Smooth muscle cell (in vitro differentiated cells): ENCODE measurements at regions not wholly inside any gene's neighbourhood (a gene's known extent, or its start where the extent isn't known, plus 50 kb on each side); places are given as distances from the start of the nearest gene placed in this dataset.

Source experiments
- DNase-seq: peaks from one replicate; lab custom pipeline; 2025; ENCODE audit not compliant: unreplicated experiment; lab: John Stamatoyannopoulos, UW
- H2AFZ ChIP-seq: fragments of 200-600 bp; sonication (generic); 2 replicates; pipeline ENCODE4 v1.6.0; 2016; ENCODE audit warnings: antibody characterized with exemption, low read depth, mild to moderate bottlenecking
- H3F3A ChIP-seq: fragments of 200-600 bp; sonication (generic); 2 replicates; pipeline ENCODE4 v1.6.0; 2017; ENCODE audit warnings: antibody characterized with exemption, low read depth
- H3K27ac ChIP-seq: fragments of 200-600 bp; sonication (generic); 2 replicates; pipeline ENCODE4 v1.5.1; 2016; ENCODE audit warnings: low read depth, mild to moderate bottlenecking
- H3K27me3 ChIP-seq: fragments of 200-600 bp; sonication (generic); 2 replicates; pipeline ENCODE4 v1.6.1; 2016; ENCODE audit warnings: low read depth, mild to moderate bottlenecking
- H3K36me3 ChIP-seq: fragments of 200-600 bp; sonication (generic); 2 replicates; pipeline ENCODE4 v1.5.1; 2016; ENCODE audit warnings: low read depth
- H3K4me1 ChIP-seq: fragments of 200-600 bp; sonication (generic); 2 replicates; pipeline ENCODE4 v1.5.1; 2016; ENCODE audit warnings: low read depth
- H3K4me2 ChIP-seq: fragments of 200-600 bp; sonication (generic); 2 replicates; pipeline ENCODE4 v1.6.0; 2016; ENCODE audit warnings: mild to moderate bottlenecking
- H3K4me3 ChIP-seq: fragments of 200-600 bp; sonication (generic); 2 replicates; pipeline ENCODE4 v1.5.1; 2016; ENCODE audit warnings: mild to moderate bottlenecking
- H3K79me2 ChIP-seq: fragments of 200-600 bp; sonication (generic); 2 replicates; pipeline ENCODE4 v1.6.0; 2016; ENCODE audit warnings: low read depth, mild to moderate bottlenecking
- H3K9ac ChIP-seq: fragments of 200-600 bp; sonication (generic); 2 replicates; pipeline ENCODE4 v1.6.0; 2016; ENCODE audit warnings: low read depth
- H3K9me3 ChIP-seq: fragments of 200-600 bp; sonication (generic); replicated peaks from 2 replicates; pipeline ENCODE4 v1.5.1; 2016; ENCODE audit warnings: low read depth
- H4K20me1 ChIP-seq: fragments of 200-600 bp; sonication (generic); 2 replicates; pipeline ENCODE4 v1.6.0; 2016; ENCODE audit warnings: low read depth
- WGBS: methylation state at CpG from one replicate; pipeline ENCODE4 v1.1.7; 2016; ENCODE audit warnings: low lambda C conversion rate; 5-methylcytosine and 5-hydroxymethylcytosine counted together
- TF ChIP-seq, protein P1 (sequence below): fragments of 200-600 bp; sonication (generic); IDR thresholded peaks from 2 replicates; pipeline ENCODE4 v1.5.1; 2017; ENCODE audit warnings: borderline replicate concordance, mild to moderate bottlenecking, antibody characterized with exemption; ENCODE audit not compliant: insufficient read depth, poor library complexity, severe bottlenecking

DNA sequence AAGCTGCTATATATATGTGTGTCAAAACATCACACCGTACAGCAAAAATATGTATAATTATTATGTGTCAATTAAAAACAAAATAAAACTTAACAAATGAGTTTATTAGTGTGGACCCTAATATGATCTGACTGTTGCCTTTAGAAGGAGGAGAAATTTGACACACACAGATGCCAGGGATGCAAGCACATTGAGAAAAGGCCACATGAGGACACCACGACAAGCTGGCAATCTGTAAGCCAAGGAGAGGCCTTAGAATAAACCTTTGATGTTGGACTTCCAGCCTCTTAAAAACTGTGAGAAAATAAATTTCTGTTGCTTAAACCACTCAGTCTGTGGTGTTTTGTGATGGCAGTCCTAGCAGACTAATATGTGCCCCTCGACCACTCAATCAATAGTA is 214.7 kb downstream of the KCNS3 start:
- no peaks in the 10 kb centered on the region for H3K4me1 ChIP-seq
- H3K79me2 ChIP-seq, result no peaks in the 10 kb centered on the region
- H3K9me3 ChIP-seq, result no peaks in the 10 kb centered on the region
- no peak overlapping the region for H3K9ac ChIP-seq
- no peak for DNase-seq
- WGBS, result 95% methylated on average over 3 of the region's 3 CpGs
- H4K20me1 ChIP-seq, result no peaks in the 10 kb centered on the region
- H3K4me3 ChIP-seq, result no peak overlapping the region
- H3K27ac ChIP-seq, result no peak overlapping the region
- TF ChIP-seq, protein P1, sequence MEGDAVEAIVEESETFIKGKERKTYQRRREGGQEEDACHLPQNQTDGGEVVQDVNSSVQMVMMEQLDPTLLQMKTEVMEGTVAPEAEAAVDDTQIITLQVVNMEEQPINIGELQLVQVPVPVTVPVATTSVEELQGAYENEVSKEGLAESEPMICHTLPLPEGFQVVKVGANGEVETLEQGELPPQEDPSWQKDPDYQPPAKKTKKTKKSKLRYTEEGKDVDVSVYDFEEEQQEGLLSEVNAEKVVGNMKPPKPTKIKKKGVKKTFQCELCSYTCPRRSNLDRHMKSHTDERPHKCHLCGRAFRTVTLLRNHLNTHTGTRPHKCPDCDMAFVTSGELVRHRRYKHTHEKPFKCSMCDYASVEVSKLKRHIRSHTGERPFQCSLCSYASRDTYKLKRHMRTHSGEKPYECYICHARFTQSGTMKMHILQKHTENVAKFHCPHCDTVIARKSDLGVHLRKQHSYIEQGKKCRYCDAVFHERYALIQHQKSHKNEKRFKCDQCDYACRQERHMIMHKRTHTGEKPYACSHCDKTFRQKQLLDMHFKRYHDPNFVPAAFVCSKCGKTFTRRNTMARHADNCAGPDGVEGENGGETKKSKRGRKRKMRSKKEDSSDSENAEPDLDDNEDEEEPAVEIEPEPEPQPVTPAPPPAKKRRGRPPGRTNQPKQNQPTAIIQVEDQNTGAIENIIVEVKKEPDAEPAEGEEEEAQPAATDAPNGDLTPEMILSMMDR, result no peak
- H3F3A ChIP-seq, result no peaks in the 10 kb centered on the region
- peaks cover 20% of the 10 kb centered on the region for H3K27me3 ChIP-seq
- no peaks in the 10 kb centered on the region for H3K36me3 ChIP-seq
- H3K4me2 ChIP-seq, result no peak overlapping the region
- no peak overlapping the region for H2AFZ ChIP-seq

DNA sequence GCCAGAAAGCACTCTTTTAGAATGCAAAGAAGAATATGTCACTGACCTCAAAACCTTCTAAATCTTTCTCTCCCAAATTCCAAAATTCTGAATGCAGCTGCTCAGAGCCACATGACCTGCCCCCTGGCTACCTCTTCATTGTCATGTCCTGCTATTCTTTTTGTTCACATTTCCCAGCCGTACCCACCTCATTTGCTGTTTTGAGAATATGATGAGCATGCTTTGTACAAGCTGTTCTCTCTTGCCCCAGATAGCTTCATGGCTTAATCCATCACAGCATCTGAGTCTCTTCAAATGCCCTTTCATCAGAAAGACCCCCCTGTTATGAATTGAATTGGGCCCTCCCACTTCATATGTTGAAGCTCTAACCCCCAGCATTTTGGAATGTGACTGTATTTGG is 214.3 kb downstream of the KCNS3 start:
- H3K4me1 ChIP-seq, result no peaks in the 10 kb centered on the region
- H2AFZ ChIP-seq, result no peak overlapping the region
- H3K27me3 ChIP-seq, result peaks cover 15% of the 10 kb centered on the region
- no peak for DNase-seq
- no peaks in the 10 kb centered on the region for H3K79me2 ChIP-seq
- 87% methylated on average over 1 of the region's 1 CpG for WGBS
- H3F3A ChIP-seq, result no peaks in the 10 kb centered on the region
- no peaks in the 10 kb centered on the region for H4K20me1 ChIP-seq
- H3K36me3 ChIP-seq, result no peaks in the 10 kb centered on the region
- H3K4me2 ChIP-seq, result no peak overlapping the region
- no peak overlapping the region for H3K9ac ChIP-seq
- TF ChIP-seq, protein P1, result no peak
- H3K9me3 ChIP-seq, result no peaks in the 10 kb centered on the region
- H3K27ac ChIP-seq, result no peak overlapping the region
- no peak overlapping the region for H3K4me3 ChIP-seq

DNA sequence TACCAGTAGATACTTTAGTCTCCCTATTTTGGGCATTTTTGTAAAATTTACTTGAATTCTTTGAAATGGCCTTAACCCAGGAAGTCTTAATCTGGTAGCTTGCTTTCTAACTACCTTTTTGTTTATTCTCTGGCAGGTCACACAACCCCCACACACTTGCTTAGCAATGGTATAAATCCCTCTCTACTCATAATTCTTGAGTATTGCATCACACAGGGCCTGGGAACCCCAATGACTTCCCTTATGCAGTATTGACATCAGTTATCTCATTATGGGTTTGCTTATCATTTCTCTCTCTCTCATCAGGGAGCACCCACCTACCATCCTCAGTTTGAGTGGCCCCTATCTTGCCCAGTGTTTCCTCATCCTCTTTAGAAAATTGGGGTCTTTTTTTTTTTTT is 207.1 kb downstream of the KCNS3 start:
- no peak for DNase-seq
- Histone ChIP-seq H3K36me3 (no peaks in the 10 kb centered on the region), H2AFZ (no peak overlapping the region), H3K4me1 (no peaks in the 10 kb centered on the region), H4K20me1 (no peaks in the 10 kb centered on the region), H3K4me2 (no peak overlapping the region), H3F3A (no peaks in the 10 kb centered on the region), H3K9me3 (no peaks in the 10 kb centered on the region), H3K27me3 (no peaks in the 10 kb centered on the region), H3K9ac (no peak overlapping the region), H3K4me3 (no peak overlapping the region), H3K27ac (no peak overlapping the region), H3K79me2 (no peaks in the 10 kb centered on the region)
- TF ChIP-seq, protein P1, result no peak

DNA sequence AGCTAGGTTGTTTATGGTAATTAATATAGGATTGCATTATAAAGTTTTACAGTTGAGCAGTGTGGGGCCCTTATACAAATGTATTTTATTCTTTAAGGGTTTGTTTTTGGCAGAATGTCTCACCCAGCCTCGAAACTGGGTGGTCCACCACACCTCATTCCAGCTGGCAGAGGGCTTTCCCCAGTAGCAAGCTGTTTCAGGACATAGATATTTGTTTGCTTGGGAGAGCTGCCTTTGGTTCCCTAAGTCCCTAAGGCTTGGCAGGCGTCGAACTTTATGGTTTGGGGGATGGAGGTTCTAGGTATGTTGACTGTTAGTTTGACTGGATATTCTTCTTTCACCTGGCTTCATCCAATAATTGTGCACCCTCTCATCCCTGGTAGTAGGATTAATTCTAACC is 205.9 kb downstream of the KCNS3 start:
- Histone ChIP-seq H3K4me2 (no peak overlapping the region), H3K4me1 (no peaks in the 10 kb centered on the region), H3F3A (no peaks in the 10 kb centered on the region), H3K79me2 (no peaks in the 10 kb centered on the region), H3K36me3 (no peaks in the 10 kb centered on the region), H3K27ac (no peak overlapping the region), H3K9ac (no peak overlapping the region), H3K27me3 (no peaks in the 10 kb centered on the region), H3K4me3 (no peak overlapping the region), H2AFZ (no peak overlapping the region), H4K20me1 (no peaks in the 10 kb centered on the region), H3K9me3 (no peaks in the 10 kb centered on the region)
- 81% methylated on average over 3 of the region's 3 CpGs for WGBS
- TF ChIP-seq, protein P1, result no peak
- DNase-seq, result no peak
